H1 (cell line): ENCODE measurements at regions not wholly inside any gene's neighbourhood (a gene's known extent, or its start where the extent isn't known, plus 50 kb on each side); places are given as distances from the start of the nearest gene placed in this dataset.

Experiments
- KDM5A ChIP-seq: fragments of 200-600 bp; IDR thresholded peaks from 2 replicates; pipeline ENCODE4 v1.7.1; 2012; ENCODE audit warnings: mild to moderate bottlenecking, low read length, inconsistent platforms, mixed read lengths
- POLR2AphosphoS5 ChIP-seq: IDR thresholded peaks from 2 replicates; pipeline ENCODE4 v1.6.1; 2011; ENCODE audit warnings: low read depth, low read length
- SIRT6 ChIP-seq: IDR thresholded peaks from one replicate; pipeline ENCODE4 v1.7.1; 2012; ENCODE audit warnings: low read length, inconsistent platforms

- TF ChIP-seq POLR2AphosphoS5: no peak
- no peak for TF ChIP-seq SIRT6
- no peak for TF ChIP-seq KDM5A
Observed at GRCh38 chr2:136359121-136359965, 241.4 kb upstream of the CXCR4 start (continued).
